Activated CD8-positive, alpha-beta memory T cell treated with anti-CD3 and anti-CD28 coated beads for 1 hour (primary cell): ENCODE measurements at regions not wholly inside any gene's neighbourhood (a gene's known extent, or its start where the extent isn't known, plus 50 kb on each side); places are given as distances from the start of the nearest gene placed in this dataset.

Experiments used
- DNase-seq, 2 donors: peaks; one replicate each; pipeline ENCODE4 v3.0.0-alpha.2; 2020; ENCODE audit warnings: low read depth in 1 of 2; ENCODE audit errors: extremely low read depth in 1 of 2

DNA sequence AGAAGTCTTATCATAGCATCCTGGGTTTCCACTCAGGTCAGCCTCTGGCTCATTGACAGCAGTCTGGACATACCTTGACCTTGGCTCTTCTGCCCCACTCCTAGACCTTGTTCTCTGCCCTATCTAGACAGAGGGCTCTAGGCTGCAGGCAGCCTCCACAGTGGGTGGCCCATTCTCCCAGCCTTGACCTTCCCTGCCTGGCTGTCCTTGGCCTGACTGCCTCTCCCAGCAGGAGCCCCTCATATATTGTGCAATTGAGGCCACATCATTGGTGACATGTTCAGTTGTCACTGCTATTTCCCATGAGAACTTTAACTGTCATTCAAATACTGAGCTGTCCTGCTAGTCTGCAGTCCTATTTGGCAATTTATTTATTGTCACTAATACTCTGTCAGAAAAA lies 503.4 kb downstream of the PLXNA4 start:
- DNase-seq, result no peak

DNA sequence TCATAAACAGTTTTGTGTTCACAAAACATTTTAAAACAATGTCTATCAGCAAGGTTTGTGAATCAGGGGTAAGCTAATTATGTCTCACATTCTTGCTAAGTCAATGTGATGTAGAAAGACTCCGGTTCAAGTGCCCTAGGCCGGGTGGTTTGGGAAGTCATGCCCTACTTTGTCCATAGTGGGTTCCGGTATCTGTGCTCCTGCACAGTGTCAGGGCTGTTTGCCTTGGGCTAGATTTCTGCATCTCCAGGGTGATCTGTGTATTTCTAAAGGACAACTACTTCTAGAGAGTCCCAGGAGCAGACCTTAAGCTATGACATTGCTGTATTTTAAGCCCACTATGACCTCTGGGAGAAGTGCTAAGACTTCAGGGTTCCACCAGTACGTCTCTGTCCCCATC lies 504.1 kb downstream of the PLXNA4 start:
- DNase-seq, result no peak

DNA sequence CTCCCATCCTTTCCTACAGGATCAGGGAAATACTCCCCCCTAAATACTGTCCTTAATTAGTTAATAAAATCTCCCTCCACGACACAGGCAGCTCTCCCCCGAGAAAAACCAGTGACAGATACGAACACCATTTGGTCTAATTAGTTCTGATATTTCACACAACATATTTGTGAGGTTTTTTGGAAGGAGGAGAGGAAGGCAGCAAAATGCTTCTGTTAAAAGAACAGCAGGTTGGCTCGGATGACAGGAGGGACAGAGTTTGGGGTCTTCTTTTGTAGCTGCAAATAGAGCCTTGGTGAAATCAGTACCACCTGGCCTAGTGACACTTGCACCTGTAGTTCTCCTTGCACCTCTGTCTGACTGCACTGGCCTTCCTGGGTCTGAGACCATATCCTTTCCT lies 507.0 kb downstream of the PLXNA4 start:
- DNase-seq, result no peak

DNA sequence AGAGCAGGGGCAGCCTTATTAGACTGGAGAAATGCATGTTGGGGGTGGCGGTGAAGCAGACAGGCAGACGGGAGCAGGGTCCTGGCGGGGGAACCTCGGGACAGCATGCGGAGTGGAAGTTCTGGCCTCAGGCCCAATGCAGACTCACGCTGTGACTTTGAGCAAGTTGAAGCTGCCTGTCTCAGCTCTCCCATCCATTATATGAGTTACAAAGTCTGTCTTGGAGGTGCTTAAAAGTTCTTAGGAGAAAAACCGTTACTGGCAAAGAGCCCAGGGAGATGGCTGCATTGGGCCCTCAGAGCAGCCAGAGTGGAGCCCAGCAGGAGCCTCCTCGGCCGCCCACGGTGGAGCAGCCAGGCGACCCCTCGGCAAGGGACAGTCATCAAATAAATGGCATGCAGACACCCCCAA lies 509.5 kb downstream of the PLXNA4 start:
- DNase-seq, result no peak

DNA sequence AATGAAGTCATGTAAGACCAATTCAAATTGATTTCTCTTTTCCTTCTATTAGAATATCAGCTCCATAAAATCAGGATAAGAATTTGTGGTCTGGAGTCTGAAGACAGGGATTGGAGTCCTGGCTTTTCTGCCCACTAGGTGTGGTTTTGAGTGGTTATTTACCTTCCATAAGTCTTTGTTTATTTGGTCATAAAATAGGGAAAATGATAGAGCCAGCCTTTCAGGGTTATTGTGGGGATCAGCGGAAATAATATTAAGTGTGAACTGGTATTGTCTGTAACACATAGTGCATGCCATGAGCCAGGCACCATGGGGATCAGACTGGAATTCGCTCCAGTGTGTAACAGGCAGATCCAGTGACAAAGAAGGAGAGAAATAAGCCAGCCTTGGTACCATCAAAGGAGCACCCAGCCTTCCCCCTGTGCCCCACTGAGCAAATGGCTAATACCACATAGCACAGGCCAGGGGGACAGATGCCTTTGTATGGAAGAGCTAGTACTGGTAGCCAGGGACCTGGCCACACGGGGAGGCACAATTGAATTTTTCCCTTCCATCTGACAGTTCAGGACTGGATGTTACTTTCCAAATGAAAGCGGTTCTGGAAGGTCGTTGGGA lies 509.7 kb upstream of the PODXL start:
- DNase-seq, result no peak

DNA sequence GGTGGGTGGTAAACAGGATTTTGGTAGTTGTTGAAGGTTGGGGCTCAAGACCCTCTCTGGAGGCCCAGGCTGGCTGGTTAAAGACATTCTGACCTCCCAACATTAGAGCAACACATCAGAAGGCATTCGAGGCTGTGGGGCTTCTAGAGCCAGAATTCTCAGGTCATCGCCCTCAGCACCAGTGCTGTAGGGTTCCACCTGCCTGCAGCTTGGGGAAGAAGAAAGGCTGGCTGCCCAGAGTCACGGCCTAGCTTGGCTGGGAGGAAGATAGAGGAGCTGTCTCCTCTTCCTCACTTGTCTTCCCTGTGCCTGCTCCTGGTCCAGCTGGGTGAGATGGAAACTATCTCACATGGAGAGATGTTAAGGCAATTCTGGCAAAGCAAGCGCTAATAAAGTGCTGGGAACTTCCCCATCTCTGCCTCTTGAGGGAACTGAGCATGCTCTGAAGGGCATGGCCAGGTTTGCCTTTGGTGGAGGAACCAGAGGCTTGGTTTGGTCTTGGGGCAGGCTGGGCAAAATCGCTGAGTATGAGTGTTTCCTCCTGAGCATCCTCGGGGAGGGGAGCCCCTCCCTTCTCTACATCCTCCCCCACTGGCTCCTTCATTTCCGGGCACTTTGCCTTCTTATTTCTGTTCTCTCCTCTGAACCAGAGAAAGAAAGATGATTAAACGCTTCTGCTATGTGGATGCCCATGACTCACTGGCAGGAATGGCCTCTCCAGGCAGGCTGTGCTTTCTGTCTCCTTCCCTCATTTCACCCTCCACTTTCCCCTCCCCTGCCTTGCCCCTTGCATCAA lies 509.0 kb upstream of the PODXL start:
- no peak for DNase-seq

DNA sequence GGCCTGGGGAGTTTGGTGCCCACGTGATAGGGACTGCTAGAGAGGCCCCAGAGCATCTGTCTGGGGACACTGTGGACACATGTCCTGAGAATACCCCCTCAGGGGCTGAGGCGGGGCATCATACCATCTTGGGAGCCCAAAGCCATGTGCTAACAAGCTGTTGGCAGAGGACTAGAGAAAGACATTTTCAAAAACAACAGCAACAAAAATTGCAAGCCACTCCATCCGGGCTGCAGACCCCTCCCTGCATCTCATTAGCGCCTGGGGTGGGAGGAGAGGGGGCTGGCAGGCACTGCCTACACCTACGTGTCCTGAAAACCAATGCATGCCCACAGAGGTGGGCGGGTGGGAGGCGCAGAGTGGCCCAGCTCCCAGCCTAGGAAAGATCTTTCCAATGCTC lies 507.4 kb upstream of the PODXL start:
- no peak for DNase-seq

DNA sequence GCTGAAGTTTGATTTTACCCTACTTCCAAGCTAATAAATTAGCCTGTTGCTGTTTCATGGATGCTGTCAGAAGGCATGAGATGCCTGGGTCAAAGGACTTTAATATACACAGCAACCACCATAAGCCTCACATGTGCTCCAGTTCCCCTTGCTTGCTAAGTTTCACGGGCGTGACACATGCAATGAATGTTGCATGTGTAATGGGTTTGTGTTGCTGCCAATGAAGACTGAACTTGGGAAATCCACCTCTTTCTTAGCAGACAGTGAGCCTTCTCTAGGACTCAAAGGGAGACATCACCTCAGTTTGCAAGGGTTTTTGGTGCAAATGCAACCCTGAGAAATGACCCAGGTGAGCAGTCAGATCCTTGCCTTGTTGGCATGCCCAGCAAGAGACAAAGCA lies 505.5 kb upstream of the PODXL start:
- DNase-seq, result no peak

DNA sequence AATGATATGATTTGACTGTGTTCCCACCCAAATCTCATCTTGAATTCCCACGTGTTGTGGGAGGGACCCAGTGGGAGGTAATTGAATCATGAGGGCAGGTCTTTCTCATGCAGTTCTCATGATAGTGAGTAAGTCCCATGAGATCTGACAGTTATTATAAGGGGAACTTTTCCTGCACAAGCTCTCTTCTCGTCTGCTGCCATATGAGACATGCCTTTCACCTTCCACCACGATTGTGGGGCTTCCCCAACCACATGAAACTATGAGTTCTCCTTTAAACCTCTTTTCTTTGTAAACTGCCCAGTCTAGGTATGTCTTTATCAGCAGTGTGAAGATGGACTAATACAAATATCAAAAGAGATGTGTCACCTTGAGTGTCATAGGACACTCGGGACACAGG lies 502.7 kb upstream of the PODXL start:
- DNase-seq, result no peak

DNA sequence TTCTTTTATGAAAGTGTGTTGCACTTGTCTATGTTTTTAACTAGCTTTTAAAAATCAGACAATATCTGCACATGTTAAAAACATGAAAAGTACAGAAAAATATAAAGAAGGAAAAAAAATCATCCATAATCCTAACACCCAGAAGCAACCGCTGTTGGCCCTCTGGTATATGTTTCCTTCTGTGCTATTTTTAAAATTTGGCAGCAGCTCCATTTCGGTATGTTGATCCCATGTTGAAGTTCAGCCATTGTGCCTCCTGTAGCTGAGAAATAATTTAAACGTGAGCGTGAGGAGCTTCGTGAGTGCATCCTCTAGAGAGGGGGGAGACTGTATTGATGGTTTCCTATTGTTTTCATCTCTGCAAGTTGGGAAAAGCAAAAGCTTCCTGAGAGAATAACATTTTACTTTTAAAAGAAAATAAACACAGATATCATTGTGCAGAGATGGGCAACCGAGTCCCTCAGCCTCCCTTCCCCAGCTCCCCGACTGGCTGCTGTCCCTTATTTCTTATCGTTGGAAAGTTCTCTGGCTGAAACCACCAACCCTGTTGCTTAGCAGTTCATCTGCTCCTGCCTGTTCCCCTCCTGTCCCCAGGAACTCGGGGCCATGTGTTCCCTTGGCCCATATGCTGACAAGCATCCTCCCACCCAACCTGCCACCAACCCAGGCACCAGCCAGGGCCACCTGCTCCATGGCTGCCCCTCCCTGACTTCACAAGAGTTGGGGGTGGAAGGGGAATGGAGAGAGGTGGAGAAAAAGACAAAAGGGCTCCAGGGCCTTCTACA lies 499.1 kb upstream of the PODXL start:
- DNase-seq, result no peak

DNA sequence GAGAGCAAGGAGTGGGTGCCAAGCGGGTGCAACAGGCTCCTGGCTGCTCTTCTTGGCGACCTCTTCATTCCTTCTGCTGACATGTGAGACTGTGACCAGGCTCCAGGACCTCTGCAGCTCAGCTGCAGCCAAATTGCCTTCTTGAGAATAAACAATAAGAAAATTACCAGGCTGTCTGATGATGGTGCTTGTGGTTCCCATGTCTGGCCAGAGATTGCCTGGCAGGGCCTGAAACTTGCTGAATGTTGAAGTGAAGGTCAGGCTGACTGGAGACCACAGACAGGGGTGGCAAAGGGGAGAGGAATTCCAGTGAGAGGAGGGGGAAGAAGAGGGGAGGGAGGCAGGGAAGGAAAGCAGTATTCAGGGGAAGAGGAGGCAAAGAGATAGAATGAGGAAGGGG lies 497.4 kb upstream of the PODXL start:
- no peak for DNase-seq

DNA sequence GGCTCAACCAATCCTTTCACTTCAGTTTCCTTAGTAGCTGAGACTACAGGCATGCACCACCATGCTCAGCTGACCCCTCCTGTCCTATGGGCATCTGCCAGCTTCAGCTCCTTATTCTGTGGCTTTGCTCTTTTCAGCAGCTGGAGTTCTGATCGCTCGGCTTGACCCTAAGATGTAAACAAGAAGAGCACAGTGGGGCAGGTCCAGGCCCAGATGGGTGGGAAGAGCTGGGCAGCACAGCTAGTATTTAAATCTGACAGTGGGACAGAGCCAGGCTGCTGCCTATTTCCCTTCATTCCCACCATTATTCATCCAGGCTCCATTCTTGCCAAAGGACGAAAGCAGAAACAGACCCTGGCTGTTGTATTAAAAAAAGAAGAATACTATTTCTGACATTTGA lies 494.9 kb upstream of the PODXL start:
- no peak for DNase-seq

DNA sequence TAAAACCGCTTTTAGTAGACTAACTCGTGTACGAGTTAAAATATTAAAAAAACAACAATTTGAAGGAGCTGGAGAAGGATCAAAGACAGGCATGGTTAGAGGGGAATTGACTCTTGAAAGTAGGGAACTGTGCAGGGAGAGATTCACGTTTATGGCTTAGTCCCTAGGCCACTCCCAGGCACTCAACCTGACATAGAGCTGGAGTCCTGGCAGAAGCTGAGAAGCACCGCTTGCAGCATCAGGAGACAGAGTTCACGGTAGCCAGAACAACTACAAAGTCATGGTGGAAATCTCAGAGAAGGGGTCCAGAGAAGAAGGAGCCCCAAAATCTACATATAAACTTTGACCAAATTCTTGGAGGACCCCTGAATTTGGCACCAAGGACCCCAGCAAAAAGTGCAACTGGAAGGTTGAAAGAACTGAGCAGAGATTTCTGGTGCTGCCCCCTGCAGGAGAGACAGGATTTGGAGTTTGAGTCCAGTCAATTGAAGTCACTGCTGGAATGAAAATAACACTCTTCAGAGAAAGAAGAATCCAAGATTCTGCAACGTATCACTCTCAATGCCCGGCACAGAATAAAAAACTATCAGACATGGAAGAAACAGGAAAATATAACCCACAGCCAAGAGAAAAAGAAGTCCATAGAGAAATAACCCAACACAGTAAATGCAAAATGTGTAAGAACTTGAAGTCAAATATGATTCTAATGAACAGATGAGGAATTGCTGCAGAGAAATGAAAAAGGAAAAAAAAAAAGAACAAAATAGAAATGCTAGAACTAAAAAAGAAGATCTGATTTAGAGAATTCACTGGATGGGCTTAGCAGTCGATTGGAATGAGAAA lies 493.3 kb upstream of the PODXL start:
- DNase-seq, result no peak

DNA sequence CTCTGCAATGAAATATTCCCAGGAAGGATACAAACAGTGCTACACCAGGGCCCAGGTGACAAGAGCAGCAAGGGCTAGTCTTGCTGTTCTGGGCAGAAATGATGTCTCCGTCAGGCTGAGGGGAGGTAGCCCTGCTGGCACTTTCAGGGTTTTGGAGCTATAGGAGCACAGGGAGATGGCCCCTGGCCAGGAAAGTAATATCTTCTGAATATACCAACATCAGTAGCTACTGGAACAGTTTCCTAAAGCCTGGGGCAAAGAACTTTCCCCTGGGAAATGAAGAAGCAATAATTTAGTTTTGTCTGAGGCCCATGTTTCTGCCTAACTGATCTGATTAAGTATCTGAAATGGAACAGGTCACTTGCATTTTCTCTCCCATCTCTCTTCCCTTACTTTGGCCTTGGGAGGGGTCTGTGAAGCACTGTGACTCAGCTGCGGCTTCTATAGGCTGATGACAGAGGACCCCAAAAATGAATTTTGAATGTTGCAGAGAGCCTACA lies 489.1 kb upstream of the PODXL start:
- no peak for DNase-seq

DNA sequence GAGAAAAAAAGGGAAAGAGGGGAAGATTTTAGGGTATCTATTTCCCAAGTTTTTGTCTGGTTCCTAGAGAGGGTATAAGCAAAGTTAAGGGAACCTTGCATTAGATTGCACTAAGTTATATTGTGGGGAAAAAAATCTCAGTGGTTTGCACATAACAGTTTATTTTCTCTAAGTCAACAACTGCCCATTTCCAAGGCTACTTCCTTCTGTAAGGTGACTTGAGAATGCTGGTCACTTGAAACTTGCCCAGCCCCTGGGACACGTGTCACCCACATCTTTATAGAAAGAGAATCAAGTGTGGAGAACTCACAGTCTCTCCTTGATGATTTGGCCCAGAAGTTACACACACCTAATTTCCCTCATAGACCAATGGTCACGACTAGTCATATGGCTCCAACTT lies 488.6 kb upstream of the PODXL start:
- no peak for DNase-seq

DNA sequence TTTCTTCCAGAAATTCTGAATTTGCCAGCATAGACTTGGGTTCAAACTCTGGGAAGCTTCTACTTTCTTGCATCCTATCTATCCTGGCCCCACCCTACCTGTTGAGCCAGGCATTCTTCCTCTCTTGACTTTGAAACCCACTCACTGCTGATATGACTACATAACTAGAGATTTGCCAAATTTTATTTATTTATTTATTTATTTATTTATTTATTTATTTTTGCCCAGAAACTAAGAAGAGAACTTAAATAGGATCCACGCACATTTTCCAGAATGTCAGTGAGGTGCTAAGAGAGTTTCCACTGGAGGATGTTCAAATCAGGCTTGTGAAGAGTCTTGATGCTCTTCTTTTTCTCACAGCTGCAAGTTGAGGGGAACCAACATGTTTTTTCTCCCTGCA lies 487.8 kb upstream of the PODXL start:
- DNase-seq, result no peak

DNA sequence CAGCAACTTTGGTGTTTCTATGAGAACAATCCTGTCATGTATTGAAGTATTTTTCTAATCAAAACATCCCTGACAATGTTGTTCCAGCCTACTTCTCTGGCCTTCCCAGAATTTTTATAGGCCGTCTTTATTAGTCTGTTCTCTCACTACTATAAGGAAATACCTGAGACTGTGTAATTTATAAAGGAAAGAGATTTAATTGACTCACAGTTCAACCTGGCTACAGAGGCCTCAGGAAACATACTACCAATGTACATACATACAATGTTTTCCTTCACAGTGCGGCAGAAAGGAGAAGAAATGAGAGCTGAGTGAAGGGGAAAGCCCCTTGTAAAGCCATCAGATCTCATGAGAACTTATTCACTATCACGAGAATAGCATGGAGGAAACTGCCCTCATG lies 484.7 kb upstream of the PODXL start:
- DNase-seq, result no peak

DNA sequence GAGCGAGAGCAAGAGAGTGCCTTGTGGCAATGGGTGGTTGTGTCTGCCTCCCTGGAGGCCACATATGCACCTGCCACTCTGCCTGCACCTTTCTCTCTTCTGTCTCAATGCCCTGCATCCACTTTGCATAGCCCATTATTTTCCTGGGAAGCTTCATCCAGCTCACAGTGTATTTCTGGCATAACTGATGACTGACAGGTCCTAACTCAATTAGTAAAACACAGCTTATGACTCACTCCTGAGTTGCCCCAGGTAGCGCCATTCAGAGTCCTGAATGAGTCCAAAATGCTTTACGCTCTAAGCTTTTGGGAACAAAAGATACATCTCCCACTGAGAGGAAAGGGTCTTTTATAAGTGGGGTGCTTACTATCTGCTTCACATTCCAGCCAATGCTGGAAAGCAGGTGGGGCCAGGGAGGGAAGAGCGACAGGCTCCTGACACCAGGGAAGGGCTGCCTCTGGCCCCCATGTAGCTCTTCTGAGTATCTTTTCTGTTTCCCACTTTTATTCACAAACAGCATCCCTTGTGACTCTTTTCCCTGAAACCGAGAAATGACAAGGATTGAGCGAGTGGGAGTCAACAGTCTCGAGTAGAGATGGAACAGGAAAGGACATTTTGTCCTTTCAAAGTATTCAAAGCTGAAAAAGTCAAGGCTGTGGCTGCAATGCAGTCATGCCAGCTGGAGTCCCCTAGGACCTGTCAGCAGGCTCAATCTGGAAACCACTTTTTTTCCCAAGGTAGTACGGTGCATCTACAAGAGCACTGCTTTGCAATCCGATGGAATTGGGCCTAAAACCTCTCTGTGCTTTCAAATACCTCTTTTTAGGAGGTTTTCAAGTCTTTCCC lies 479.3 kb upstream of the PODXL start:
- DNase-seq, result no peak

DNA sequence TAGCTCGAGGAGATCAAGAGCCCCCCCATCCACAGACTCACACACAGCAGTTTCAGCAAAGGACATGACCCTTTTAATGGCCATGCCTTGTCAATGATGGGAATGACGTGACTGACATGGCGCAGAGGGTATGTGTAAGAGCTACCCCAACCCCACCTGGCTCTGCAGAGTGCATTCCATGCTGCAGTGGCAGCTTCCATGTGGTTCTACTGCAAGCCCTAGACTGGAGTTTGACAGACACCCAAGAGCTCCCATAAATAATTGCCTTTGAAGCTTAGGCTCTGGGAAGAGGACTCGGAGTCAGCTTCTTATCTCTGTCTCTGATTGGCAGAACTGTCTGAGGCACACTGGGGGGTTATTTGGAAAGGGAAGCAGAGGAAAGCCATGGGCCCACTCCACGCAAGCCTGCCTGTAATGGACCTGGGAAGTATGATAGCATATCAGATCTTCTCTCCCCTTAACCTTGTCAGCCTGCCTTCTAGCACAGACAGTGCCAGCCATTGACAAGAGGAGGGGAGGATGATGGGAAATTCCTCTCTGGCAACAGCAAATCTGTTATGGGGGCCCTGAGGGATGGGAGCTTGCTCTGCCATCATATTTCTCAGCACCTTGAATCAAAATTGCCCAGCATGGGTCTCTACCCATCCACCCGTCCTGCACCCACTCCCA lies 478.5 kb upstream of the PODXL start:
- DNase-seq, result no peak

DNA sequence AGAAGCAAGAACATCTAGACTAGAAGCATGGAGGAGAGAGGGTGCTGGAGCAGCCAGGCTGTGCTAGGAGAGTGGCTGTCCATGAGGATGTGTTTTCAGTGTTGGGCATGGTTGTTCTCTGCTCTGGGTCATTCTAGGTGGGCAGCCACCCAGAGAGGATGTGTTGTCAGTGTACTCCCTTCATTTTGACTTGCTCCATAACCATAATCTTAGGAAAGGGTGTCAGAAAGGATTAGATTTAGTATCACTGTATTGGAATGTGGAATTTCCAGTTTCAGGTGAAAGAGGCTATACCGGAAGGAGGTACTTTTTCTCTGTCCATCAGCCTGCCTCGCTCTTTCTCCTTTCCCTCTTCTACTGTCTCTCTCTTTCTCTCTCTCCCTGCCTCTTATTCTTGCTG lies 474.5 kb upstream of the PODXL start:
- DNase-seq, result no peak
